Loucy (cell line): ENCODE measurements at regions not wholly inside any gene's neighbourhood (a gene's known extent, or its start where the extent isn't known, plus 50 kb on each side); places are given as distances from the start of the nearest gene placed in this dataset.

Experiments
- EZH2phosphoT487 ChIP-seq: fragments of 200-600 bp; IDR thresholded peaks from 2 replicates; pipeline ENCODE4 v1.6.1; 2018; ENCODE audit warnings: antibody characterized with exemption, mild to moderate bottlenecking, moderate library complexity, borderline replicate concordance
- TF ChIP-seq, protein P1 (sequence below): fragments of 200-600 bp; sonication (generic); conservative IDR thresholded peaks from 2 replicates; pipeline ENCODE4 v1.5.1; 2014; ENCODE audit warnings: mild to moderate bottlenecking, antibody characterized with exemption, low read length

DNA sequence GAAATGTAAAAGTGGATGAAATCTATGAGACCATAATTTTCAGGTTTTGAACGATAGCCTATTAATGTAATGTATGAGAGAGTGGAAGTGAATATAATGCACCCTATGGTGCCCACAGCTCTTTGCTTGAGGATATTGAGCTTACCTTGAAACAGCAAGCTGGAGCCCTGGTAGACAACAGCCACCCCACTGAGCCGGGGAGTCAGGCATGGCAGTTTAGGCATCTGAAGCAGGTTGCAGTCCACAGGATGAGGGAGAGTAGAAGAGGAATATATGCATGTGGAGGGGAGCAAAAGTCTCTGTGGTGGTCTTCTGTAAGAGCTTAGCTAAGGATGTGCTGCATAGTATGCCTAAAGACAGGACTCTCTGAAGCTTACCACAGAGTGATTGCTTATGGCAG is 817.3 kb downstream of the DNAJB9 start:
- TF ChIP-seq, protein P1, sequence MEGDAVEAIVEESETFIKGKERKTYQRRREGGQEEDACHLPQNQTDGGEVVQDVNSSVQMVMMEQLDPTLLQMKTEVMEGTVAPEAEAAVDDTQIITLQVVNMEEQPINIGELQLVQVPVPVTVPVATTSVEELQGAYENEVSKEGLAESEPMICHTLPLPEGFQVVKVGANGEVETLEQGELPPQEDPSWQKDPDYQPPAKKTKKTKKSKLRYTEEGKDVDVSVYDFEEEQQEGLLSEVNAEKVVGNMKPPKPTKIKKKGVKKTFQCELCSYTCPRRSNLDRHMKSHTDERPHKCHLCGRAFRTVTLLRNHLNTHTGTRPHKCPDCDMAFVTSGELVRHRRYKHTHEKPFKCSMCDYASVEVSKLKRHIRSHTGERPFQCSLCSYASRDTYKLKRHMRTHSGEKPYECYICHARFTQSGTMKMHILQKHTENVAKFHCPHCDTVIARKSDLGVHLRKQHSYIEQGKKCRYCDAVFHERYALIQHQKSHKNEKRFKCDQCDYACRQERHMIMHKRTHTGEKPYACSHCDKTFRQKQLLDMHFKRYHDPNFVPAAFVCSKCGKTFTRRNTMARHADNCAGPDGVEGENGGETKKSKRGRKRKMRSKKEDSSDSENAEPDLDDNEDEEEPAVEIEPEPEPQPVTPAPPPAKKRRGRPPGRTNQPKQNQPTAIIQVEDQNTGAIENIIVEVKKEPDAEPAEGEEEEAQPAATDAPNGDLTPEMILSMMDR: no peak
- no peak for TF ChIP-seq EZH2phosphoT487
